Keratinocyte (primary cell): ENCODE measurements at regions not wholly inside any gene's neighbourhood (a gene's known extent, or its start where the extent isn't known, plus 50 kb on each side); places are given as distances from the start of the nearest gene placed in this dataset.

Experiments
- EZH2 ChIP-seq: IDR thresholded peaks from one replicate; pipeline ENCODE4 v1.6.1; 2012; ENCODE audit warnings: inconsistent platforms, mild to moderate bottlenecking, low read length, moderate library complexity
- TF ChIP-seq, protein P1 (sequence below), 3 experiments: IDR thresholded peaks in 1 of 3; conservative IDR thresholded peaks in 1 of 3; optimal IDR thresholded peaks in 1 of 3; 2 replicates in 2 of 3; 3 replicates in 1 of 3; pipeline versions ENCODE3 to v1.5.1; 2011; ENCODE audit warnings: low read length in 3 of 3, mild to moderate bottlenecking in 3 of 3, moderate library complexity in 2 of 3, control low read depth in 1 of 3, inconsistent platforms in 1 of 3; ENCODE audit not compliant: insufficient read depth in 2 of 3; ENCODE audit errors: extremely low read depth in 1 of 3

- TF ChIP-seq EZH2: no peak
- TF ChIP-seq, protein P1, sequence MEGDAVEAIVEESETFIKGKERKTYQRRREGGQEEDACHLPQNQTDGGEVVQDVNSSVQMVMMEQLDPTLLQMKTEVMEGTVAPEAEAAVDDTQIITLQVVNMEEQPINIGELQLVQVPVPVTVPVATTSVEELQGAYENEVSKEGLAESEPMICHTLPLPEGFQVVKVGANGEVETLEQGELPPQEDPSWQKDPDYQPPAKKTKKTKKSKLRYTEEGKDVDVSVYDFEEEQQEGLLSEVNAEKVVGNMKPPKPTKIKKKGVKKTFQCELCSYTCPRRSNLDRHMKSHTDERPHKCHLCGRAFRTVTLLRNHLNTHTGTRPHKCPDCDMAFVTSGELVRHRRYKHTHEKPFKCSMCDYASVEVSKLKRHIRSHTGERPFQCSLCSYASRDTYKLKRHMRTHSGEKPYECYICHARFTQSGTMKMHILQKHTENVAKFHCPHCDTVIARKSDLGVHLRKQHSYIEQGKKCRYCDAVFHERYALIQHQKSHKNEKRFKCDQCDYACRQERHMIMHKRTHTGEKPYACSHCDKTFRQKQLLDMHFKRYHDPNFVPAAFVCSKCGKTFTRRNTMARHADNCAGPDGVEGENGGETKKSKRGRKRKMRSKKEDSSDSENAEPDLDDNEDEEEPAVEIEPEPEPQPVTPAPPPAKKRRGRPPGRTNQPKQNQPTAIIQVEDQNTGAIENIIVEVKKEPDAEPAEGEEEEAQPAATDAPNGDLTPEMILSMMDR (optimal IDR thresholded peaks at IDR 0.05 in 1 of 3, IDR thresholded peaks at IDR 0.05 in 1 of 3, conservative IDR thresholded peaks at IDR 0.05 in 1 of 3; ENCODE audit: extremely low read depth in 1 of 3, insufficient read depth in 2 of 3, low read length in 3 of 3): no peak
Observed at GRCh38 chr7:13757841-13758240, 231.6 kb downstream of the ETV1 start.
